HG03175 (cell line): ENCODE measurements at regions not wholly inside any gene's neighbourhood (a gene's known extent, or its start where the extent isn't known, plus 50 kb on each side); places are given as distances from the start of the nearest gene placed in this dataset.

Source experiments
- ATAC-seq: cut with Tn5 transposase; IDR thresholded peaks from one replicate; pipeline ENCODE4 v1.9.1; 2021; ENCODE audit warnings: mild to moderate bottlenecking, moderate library complexity; ENCODE audit not compliant: unreplicated experiment

DNA sequence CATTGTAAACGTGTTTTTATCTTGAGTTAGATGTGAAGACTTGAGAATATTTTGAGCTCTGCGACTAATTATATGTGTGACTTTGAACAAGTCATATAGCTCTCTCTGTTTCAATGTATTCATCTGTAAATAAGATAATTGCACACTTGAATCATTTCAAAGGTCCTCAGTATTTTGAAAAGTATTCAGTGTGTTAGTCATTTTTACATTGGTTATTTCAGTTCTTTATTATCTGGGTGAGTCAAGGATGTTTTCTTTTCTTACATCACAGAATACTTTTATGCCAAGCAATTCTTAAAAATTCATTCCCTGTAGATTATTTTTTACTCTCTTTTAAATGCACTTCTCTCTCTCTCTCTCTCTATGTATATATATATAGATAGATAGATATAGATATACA is 1098.0 kb upstream of the ZEB2 start:
- ATAC-seq: no peak

DNA sequence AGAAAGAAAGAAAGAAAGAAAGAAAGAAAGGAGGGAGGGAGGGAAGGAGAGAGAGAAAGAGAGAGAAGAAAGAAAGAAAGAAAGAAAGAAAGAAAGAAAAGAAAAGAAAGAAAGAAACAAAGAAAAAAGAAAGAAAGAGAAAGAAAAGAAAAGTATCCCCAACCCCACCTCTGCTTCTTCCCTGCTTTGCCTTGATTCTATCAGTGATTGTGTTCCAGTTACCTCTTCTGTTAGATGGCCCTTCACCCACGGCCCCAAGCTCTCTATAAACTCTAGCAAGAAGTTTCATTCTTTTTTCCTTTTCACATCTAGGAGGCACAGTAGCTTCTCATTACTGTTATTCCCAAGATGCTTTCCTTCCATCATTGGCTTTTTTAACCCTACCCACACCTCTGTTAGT is 1097.5 kb upstream of the ZEB2 start:
- ATAC-seq: no peak

DNA sequence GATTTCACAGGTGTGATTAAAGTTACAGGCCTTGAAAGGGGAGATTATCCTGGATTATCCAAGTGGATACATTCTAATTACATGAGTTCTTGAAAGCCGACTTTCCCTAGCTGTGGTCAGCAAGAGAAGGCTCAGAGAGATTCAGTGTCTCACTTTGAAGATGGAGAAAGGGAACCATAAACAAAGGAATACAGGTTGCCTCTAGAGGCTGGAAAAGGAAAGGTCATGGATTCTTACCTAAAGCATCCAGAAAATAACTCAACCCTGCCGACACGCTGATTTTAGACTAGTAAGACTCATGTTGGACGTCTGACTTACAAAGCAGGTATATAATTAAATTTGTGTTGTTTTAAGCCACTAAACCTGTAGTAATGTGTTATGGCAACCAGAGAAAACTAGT is 1095.7 kb upstream of the ZEB2 start:
- no peak for ATAC-seq

DNA sequence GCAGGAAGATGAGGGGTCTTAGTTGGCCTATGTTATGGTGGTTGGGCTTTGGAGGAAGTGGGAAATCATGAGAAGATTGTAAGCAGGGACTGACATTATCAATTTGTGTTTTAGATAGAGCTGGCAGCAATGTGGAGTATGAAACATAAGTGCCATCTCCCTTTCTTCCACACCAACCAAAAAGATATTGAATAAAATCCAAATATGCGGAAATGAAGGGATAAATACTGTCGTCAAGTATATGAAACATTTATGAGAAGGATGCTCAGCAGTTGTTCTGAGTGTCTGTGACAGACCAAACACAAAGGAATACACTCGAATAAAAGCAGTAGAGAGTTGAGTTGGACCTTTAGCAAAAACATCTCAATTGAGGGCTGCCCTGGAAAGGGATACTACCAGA is 1090.0 kb upstream of the ZEB2 start:
- ATAC-seq: no peak

- no peak for ATAC-seq
Measured at GRCh38 chr2:145601361-145601925, 1081.5 kb upstream of the ZEB2 start.

DNA sequence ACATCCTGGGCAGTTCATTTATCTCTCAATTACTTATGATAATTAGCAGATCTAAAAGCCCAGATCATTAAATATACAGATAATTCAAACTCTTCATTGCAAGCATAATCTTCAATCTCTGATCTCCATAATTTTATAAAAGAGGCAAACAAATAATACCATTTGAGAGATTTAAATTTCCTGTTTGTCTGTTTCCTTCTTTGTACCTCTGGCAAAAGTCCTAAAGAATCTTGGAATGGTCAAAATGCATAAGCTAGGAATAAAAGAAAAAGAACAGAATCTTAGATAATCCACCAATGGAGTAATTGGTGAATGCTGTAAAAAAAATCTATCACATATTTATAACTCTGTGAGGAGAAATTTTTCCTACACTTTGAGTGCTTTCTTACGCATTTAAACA is 1080.9 kb upstream of the ZEB2 start:
- ATAC-seq: no peak

- no peak for ATAC-seq
Measured at GRCh38 chr2:145599756-145600155, 1079.8 kb upstream of the ZEB2 start.

DNA sequence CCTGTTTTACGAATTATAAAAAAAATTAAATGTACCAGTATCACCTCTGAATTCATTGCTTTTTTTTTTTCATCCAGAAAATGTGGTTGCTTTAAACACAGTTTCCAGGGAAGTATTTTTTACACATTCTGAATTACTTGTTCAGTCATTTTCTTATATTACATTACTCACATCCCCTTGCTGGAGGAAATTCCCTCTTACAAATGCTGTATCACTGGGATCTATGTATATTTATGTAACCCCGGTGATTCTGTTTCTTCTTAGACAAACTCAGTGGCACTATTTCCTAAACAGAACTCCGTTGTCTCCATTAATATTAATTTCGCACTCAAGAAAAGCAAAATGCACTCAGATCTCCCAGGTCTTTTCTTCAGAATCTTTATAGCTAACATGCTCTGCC is 1078.5 kb upstream of the ZEB2 start:
- no peak for ATAC-seq

DNA sequence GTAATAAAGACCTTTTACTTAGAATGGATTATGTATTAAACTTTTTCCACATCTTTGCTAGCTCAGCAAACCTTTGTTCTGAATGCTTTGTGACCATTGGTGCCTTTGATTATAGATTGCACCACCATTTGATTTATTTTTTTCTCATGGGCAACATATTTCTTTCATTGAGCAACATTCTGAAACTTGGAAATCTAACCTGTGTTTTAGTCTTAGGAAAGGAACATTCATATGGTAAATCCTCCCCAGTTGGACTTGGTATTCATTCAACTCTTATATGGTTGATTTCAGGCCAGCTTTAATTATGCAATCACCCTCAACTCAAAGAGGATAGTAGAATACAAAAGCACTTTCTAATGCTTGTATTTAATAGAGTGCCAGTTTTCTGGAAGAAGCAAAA is 1077.9 kb upstream of the ZEB2 start:
- no peak for ATAC-seq

DNA sequence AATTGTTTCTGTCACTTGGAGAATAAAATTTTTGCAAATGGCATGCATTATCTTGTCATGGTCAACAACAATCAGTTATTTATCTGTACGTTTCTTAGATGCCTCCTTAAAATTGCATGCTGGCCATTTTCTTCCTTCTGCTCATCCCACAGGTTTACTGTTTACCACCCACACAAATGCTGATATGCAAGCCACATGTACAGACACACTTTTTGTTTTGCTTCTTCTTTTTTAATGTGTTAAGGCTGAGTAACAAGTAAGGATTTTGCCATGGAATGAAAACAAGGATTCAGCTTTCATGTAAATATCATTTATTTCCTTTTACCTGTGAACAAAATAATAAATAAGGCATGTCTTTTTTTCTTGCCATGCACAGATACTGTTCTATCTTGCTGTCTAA is 1077.1 kb upstream of the ZEB2 start:
- ATAC-seq: no peak

GRCh38 chr2:145596416-145596815 is 1076.5 kb upstream of the ZEB2 start:
- no peak for ATAC-seq

- no peak for ATAC-seq
Measured at GRCh38 chr2:145595296-145595695, 1075.4 kb upstream of the ZEB2 start.

DNA sequence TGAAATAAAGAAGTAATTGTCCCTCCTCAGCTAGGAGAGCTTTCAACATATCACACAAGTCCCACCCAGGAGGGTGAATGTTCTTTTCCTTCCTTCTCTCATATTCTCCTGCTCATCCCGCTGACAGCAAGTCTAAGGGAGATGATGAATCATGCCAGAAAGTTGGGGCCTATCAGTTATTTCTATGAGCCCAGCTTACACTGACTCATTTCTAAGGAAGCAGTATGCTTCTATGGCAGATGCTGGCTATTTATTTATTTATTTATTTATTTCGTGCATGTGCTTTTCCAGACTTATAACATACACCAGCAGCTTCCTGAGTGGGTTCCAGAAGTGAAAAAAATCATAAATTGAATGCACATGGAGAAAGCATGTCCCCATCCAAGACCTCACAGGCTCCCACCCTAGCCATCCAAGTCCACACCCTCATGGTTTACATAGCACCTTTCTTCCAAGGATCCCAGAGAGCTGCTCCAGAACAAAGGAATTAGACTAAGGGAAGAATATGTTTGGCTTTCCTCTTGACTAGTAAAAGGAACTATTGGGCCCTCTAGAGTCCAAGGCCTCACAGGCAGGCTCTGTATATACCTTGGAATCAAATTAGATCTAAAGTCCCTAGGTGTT is 1074.2 kb upstream of the ZEB2 start:
- ATAC-seq: peak; percentile 9

GRCh38 chr2:145593280-145593679 is 1073.4 kb upstream of the ZEB2 start:
- peak; percentile 29 for ATAC-seq

DNA sequence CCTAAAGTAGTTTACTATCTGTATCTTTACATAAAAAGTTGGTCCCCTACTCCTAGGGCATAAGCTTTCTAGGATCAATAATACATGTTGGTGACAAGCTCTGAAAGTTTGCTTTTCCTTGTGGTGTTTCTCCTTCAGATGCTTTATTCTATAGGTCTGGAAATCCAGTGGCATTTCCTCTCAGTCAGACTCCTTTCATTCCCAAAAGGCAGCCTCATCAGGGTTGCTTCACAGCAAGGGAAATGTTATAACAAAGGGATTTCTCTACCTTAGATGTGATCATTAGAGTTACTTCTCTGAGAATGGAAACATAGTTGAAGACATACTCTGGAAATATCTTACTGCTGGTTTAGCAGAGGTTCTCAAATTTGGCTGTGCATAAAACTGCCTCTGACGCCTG is 1072.4 kb upstream of the ZEB2 start:
- ATAC-seq: no peak

DNA sequence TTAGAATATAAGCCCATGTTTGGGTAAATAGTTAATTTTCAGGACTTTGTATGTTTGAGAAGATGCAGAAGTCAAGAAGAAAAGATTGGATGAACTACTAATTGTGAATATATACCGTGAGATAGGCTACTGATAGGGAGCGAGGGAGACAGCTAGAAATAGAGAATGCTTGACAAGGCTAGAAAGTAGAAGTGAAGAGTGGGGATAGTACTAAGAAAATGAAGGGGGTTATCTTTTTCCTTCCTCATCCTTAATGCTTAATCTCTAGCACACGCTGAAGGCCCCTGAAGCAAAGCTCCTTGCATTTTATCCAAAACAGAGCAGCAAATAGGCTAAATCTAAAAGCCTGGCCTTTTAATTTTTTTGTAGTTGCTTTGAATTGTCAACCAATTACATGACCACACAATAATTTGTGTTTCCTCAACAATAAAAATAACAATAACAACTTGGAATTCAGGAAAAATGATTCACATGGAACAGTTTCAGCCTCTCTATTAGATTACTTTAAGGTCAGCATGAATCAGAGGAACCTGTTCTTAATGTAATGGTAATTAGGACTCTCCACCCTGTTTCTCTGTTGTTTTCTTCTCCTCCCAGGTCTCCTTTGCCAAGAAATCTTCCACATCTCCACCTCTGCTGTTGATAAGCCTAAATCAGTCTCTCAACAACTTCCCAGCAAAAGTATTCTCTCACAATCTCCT is 1071.3 kb upstream of the ZEB2 start:
- ATAC-seq: no peak

DNA sequence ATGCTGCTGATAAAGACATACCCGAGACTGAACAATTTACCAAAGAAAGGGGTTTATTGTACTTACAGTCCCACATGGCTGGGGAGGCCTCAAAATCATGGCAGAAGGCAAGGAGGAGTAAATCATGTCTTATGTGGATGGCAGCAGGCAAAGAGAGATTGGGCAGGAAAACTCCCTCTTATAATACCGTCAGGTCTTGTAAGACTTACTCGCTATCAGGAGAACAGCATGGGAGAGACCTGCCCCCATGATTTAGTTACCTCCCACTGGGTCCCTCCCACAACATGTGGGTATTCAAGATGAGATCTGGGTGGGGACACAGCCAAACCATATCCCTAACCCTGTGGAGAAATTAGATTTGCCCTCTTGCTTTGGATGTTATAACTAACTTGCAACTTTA is 1068.0 kb upstream of the ZEB2 start:
- no peak for ATAC-seq

GRCh38 chr2:145584353-145584752 is 1064.4 kb upstream of the ZEB2 start:
- no peak for ATAC-seq

GRCh38 chr2:145573608-145574007 is 1053.7 kb upstream of the ZEB2 start:
- ATAC-seq: no peak

DNA sequence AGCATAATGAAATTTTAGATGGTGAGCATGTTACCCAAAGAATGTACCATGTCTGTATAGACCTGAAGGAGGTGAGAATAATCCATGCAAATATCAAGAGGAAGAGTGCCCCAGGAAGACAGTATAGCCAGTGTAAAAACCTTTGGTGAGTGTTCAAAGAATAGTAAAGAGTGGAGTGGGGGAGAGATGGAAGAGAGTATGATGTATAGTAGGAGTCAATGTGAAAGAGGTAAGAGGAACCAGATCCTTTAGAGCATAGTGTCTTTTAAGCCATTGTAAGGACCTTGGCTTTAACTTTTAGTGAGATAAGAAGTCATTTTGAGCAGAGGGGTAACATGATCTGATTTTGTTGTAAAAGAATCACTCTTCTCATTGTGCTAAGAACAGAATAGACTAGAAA is 1052.3 kb upstream of the ZEB2 start:
- no peak for ATAC-seq

DNA sequence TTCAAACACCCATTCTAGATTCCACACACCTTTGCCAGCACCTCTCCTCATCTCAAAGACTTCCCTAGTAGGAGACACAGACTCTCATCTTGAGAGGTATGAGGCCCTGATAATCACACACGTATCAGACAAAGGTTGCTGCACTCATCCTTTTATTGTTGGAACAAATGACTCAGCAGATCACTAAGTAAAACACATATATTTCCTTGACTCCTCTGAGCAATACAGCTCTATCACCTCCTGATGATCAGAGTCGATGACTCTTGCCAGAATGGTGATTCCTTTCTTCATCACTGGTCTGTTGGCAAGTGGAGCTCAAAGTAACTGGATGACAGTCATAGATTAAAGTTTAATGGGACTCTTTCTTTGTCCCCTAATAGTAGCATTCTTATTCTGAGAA is 1049.2 kb upstream of the ZEB2 start:
- no peak for ATAC-seq

GRCh38 chr2:145563741-145564615 is 1044.1 kb upstream of the ZEB2 start:
- ATAC-seq: no peak
